ENCODE measurements at regions not wholly inside any gene's neighbourhood (a gene's known extent, or its start where the extent isn't known, plus 50 kb on each side); places are given as distances from the start of the nearest gene placed in this dataset.

DNA sequence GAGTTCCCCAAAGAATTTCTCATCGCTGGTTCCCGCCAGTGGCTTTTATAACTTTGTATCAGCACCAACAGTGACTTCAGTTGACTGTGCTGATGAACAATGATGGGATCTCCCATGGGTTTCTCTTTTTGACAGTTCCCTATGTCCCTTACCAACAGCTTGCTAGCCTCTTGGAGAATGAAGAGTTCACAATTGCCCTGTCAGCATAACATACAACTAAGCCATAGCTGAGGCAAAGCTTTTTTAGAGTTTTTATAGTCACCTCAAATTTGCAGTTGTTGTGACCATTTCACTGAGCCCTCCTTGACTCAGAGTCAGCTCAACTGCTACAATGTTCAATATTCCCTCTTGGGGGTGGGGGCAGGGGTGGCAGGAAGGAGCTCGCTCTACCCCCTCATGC, 179.8 kb downstream of the TFEC start:
- TF ChIP-seq, protein P1, sequence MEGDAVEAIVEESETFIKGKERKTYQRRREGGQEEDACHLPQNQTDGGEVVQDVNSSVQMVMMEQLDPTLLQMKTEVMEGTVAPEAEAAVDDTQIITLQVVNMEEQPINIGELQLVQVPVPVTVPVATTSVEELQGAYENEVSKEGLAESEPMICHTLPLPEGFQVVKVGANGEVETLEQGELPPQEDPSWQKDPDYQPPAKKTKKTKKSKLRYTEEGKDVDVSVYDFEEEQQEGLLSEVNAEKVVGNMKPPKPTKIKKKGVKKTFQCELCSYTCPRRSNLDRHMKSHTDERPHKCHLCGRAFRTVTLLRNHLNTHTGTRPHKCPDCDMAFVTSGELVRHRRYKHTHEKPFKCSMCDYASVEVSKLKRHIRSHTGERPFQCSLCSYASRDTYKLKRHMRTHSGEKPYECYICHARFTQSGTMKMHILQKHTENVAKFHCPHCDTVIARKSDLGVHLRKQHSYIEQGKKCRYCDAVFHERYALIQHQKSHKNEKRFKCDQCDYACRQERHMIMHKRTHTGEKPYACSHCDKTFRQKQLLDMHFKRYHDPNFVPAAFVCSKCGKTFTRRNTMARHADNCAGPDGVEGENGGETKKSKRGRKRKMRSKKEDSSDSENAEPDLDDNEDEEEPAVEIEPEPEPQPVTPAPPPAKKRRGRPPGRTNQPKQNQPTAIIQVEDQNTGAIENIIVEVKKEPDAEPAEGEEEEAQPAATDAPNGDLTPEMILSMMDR (conservative IDR thresholded peaks at IDR 0.05; ENCODE audit: low read depth, low read length) = no peak
- TF ChIP-seq POLR2A (IDR thresholded peaks at IDR 0.05; ENCODE audit: low read depth, low read length) = no peak
- TF ChIP-seq, protein P2, sequence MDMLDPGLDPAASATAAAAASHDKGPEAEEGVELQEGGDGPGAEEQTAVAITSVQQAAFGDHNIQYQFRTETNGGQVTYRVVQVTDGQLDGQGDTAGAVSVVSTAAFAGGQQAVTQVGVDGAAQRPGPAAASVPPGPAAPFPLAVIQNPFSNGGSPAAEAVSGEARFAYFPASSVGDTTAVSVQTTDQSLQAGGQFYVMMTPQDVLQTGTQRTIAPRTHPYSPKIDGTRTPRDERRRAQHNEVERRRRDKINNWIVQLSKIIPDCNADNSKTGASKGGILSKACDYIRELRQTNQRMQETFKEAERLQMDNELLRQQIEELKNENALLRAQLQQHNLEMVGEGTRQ (IDR thresholded peaks at IDR 0.05; ENCODE audit: low read depth, low read length) = no peak
- no peak for TF ChIP-seq RAD21 (IDR thresholded peaks at IDR 0.05; ENCODE audit: low read length)
- no peak for TF ChIP-seq RFX5 (IDR thresholded peaks at IDR 0.05; ENCODE audit: low read depth, low read length)
- TF ChIP-seq MAFK (IDR thresholded peaks at IDR 0.05; ENCODE audit: low read depth, low read length) = peak; percentile 82
